Liver (tissue), 2 donors: ENCODE measurements at regions not wholly inside any gene's neighbourhood (a gene's known extent, or its start where the extent isn't known, plus 50 kb on each side); places are given as distances from the start of the nearest gene placed in this dataset.

ENCODE experiments used
- CTCF ChIP-seq: fragments of 150-350 bp; IDR thresholded peaks from 2 replicates; pipeline ENCODE4 v1.5.1; 2017; ENCODE audit warnings: improper control_type of control experiment, low read depth, low read length; ENCODE audit not compliant: missing input control
- YY1 ChIP-seq: IDR thresholded peaks from 2 replicates; pipeline ENCODE4 v1.6.1; 2016; ENCODE audit warnings: antibody characterized with exemption, mild to moderate bottlenecking
- donor health status: healthy.

- no peak for TF ChIP-seq YY1
- TF ChIP-seq CTCF, result no peak
Measured at GRCh38 chr11:95512177-95512576, 277.4 kb downstream of the FAM76B start.
